CD8-positive, alpha-beta memory T cell (primary cell): ENCODE measurements at regions not wholly inside any gene's neighbourhood (a gene's known extent, or its start where the extent isn't known, plus 50 kb on each side); places are given as distances from the start of the nearest gene placed in this dataset.

Experiments
- CTCF ChIA-PET: fragments of 350-600 bp; sonication (Branson Sonifier 250); formaldehyde crosslinking; loops from one replicate; lab custom pipeline; 2021; ENCODE audit warnings: antibody characterized with exemption; lab: Charles Lee
- POLR2A ChIA-PET: fragments of 350-600 bp; sonication (Branson Sonifier 250); formaldehyde crosslinking; loops from one replicate; lab custom pipeline; 2021; ENCODE audit warnings: antibody characterized with exemption; lab: Charles Lee
- DNase-seq, 5 donors: peaks; one replicate each; pipeline versions ENCODE4 v3.0.0 to v3.0.0-alpha.2; 2020 to 2022; ENCODE audit warnings: mixed read lengths in 1 of 5
- H3K27ac ChIP-seq: one replicate; pipeline ENCODE4 v1.7.0; 2013; ENCODE audit warnings: low read depth, mild to moderate bottlenecking, low read length, moderate library complexity
- H3K27me3 ChIP-seq: 2 replicates; pipeline ENCODE4 v1.7.0; 2013; ENCODE audit warnings: low read length, mild to moderate bottlenecking; ENCODE audit not compliant: insufficient read depth, poor library complexity, severe bottlenecking
- H3K36me3 ChIP-seq: 2 replicates; pipeline ENCODE4 v1.7.0; 2013; ENCODE audit warnings: mild to moderate bottlenecking, low read length, moderate library complexity; ENCODE audit not compliant: insufficient read depth
- H3K4me1 ChIP-seq: 2 replicates; pipeline ENCODE4 v1.7.0; 2013; ENCODE audit warnings: mild to moderate bottlenecking, low read length, moderate library complexity; ENCODE audit not compliant: insufficient read depth
- H3K4me3 ChIP-seq: 2 replicates; pipeline ENCODE4 v1.7.0; 2013; ENCODE audit warnings: mild to moderate bottlenecking, low read length
- H3K9me3 ChIP-seq: 2 replicates; pipeline ENCODE4 v1.7.0; 2013; ENCODE audit warnings: mild to moderate bottlenecking, low read length
- H3K27ac Mint-ChIP-seq, 8 donors: one replicate each; pipeline ENCODE4 v1.8.0; 2020 to 2021; ENCODE audit warnings: mixed read lengths in 8 of 8, mild to moderate bottlenecking in 6 of 8, inconsistent platforms in 3 of 8, moderate library complexity in 3 of 8
- H3K27me3 Mint-ChIP-seq, 2 donors: one replicate each; pipeline ENCODE4 v1.8.0; 2020 to 2021; ENCODE audit warnings: mixed read lengths in 2 of 2, mild to moderate bottlenecking in 1 of 2, moderate library complexity in 1 of 2
- H3K36me3 Mint-ChIP-seq, 3 donors: one replicate each; pipeline ENCODE4 v1.8.0; 2020 to 2021; ENCODE audit warnings: mixed read lengths in 3 of 3, inconsistent platforms in 1 of 3, mild to moderate bottlenecking in 1 of 3
- H3K4me1 Mint-ChIP-seq, 3 donors: one replicate each; pipeline ENCODE4 v1.8.0; 2020 to 2021; ENCODE audit warnings: mixed read lengths in 3 of 3, inconsistent platforms in 1 of 3, mild to moderate bottlenecking in 1 of 3
- H3K4me3 Mint-ChIP-seq, 7 donors: one replicate each; pipeline ENCODE4 v1.8.0; 2020 to 2021; ENCODE audit warnings: mixed read lengths in 7 of 7, mild to moderate bottlenecking in 6 of 7, moderate library complexity in 4 of 7, inconsistent platforms in 2 of 7
- H3K9me3 Mint-ChIP-seq, 5 donors: one replicate each; pipeline ENCODE4 v1.8.0; 2020 to 2022; ENCODE audit warnings: mixed read lengths in 5 of 5, mild to moderate bottlenecking in 3 of 5, moderate library complexity in 2 of 5, inconsistent platforms in 1 of 5

DNA sequence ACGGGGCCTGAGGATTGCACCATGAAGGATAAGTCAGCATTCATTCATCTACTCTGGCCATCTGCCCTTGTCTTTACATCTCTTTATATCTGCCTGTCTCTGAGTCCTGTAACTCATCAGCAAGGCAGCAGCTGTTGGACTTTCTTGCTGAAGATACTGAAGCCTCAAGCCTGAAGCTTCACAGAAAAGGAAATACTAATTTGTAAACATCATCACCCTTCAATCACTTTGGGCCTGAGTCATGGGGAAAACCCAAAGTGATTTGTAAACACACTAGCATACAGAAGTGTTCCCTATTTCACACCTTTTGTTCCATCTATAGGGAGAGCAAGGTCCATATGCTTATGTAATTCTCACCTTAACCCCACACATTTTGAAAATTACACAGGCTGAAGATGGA lies 928.2 kb downstream of the EPHA3 start:
- H3K27me3 ChIP-seq = no peaks in the 10 kb centered on the region

DNA sequence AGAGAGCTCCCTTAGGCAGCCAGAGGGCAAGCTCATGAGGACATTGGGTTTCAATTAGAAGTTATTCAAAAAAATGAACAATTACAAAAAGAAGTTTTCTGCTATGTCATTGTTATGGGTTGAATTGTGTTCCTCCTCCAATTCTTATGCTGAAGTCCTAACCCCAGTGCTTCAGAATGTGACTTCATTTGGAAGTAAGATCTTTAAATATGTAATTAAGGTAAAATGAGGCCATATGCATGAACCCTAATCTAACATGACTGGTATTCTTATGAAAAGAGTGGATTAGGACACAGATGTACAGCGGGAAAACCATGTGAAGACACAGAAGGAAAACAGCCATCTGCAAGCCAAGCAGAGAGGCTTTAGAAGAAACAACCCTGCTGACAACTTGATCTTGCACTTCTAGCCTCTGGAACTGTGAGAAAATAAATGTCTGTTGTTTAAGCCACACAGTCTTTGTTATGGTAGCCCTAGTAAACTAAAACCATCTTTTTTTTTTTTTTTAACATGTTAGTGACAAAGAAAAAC lies 929.6 kb downstream of the EPHA3 start:
- Mint-ChIP-seq H3K9me3 (peaks cover 1 to 13% (median 9%) of the 10 kb centered on the region in 5 donors), H3K4me1 (no peaks in the 10 kb centered on the region), H3K27ac (no peak overlapping the region), H3K4me3 (no peak overlapping the region), H3K27me3 (no peaks in the 10 kb centered on the region), H3K36me3 (peaks cover 0 to 3% (median 0%) of the 10 kb centered on the region in 3 donors)
- H3K9me3 ChIP-seq = no peaks in the 10 kb centered on the region
- H3K4me3 ChIP-seq = no peak overlapping the region
- no peaks in the 10 kb centered on the region for H3K36me3 ChIP-seq
- H3K4me1 ChIP-seq = no peaks in the 10 kb centered on the region
- no peak for DNase-seq
- H3K27ac ChIP-seq = no peak overlapping the region
- ChIA-PET CTCF (no interaction called here), POLR2A (no interaction called here)
- H3K27me3 ChIP-seq = no peaks in the 10 kb centered on the region

More for the DNA sequence above, 928.2 kb downstream of the EPHA3 start:
- POLR2A ChIA-PET = no interaction called here
- Mint-ChIP-seq H3K4me1 (no peaks in the 10 kb centered on the region), H3K36me3 (peaks cover 0 to 3% (median 0%) of the 10 kb centered on the region in 3 donors), H3K27me3 (no peaks in the 10 kb centered on the region), H3K27ac (no peak overlapping the region), H3K4me3 (no peak overlapping the region), H3K9me3 (peaks cover 2 to 13% (median 7%) of the 10 kb centered on the region in 5 donors)
- Histone ChIP-seq H3K9me3 (no peaks in the 10 kb centered on the region), H3K4me3 (no peak overlapping the region), H3K27ac (no peak overlapping the region), H3K36me3 (no peaks in the 10 kb centered on the region), H3K4me1 (no peaks in the 10 kb centered on the region)
- no peak for DNase-seq
- CTCF ChIA-PET = no interaction called here

DNA sequence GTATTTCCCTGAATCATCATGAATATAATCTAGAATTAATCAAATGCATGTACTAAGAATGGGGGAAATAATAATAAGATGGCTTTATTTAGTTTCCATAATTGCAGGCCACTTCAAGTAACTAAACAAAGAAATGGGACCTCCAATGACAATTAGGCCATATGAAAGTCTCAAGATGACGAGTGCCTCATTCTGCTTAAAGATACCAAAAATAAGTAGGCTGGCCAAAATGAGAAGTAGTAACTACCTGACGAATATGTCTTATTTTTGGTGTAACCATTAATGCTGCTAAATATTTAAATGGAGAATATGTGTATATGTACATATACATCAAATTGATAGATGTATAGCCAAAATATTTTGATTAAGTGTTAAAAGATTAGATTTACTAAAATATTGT lies 932.6 kb downstream of the EPHA3 start:
- no peak for DNase-seq
- H3K4me1 Mint-ChIP-seq = no peaks in the 10 kb centered on the region
- CTCF ChIA-PET = no interaction called here

GRCh38 chr3:90040554-90040953 lies 933.1 kb downstream of the EPHA3 start:
- no peaks in the 10 kb centered on the region for H3K27me3 ChIP-seq
- ChIA-PET POLR2A (no interaction called here), CTCF (no interaction called here)
- H3K36me3 ChIP-seq = no peaks in the 10 kb centered on the region
- DNase-seq = no peak
- Mint-ChIP-seq H3K27me3 (no peaks in the 10 kb centered on the region), H3K27ac (no peak overlapping the region), H3K36me3 (peaks cover 0 to 1% (median 0%) of the 10 kb centered on the region in 3 donors), H3K4me3 (no peak overlapping the region), H3K9me3 (peaks cover 0 to 15% (median 11%) of the 10 kb centered on the region in 5 donors), H3K4me1 (no peaks in the 10 kb centered on the region)
- no peaks in the 10 kb centered on the region for H3K9me3 ChIP-seq
- no peak overlapping the region for H3K27ac ChIP-seq
- H3K4me1 ChIP-seq = no peaks in the 10 kb centered on the region
- no peak overlapping the region for H3K4me3 ChIP-seq

More for the DNA sequence above, 932.6 kb downstream of the EPHA3 start:
- H3K27ac ChIP-seq = no peak overlapping the region
- H3K36me3 ChIP-seq = no peaks in the 10 kb centered on the region
- Mint-ChIP-seq H3K36me3 (peaks cover 0 to 3% (median 0%) of the 10 kb centered on the region in 3 donors), H3K27ac (no peak overlapping the region), H3K27me3 (no peaks in the 10 kb centered on the region), H3K9me3 (peaks cover 0 to 16% (median 10%) of the 10 kb centered on the region in 5 donors), H3K4me3 (no peak overlapping the region)
- H3K9me3 ChIP-seq = no peaks in the 10 kb centered on the region
- H3K4me3 ChIP-seq = no peak overlapping the region
- POLR2A ChIA-PET = no interaction called here
- H3K4me1 ChIP-seq = no peaks in the 10 kb centered on the region
- no peaks in the 10 kb centered on the region for H3K27me3 ChIP-seq

DNA sequence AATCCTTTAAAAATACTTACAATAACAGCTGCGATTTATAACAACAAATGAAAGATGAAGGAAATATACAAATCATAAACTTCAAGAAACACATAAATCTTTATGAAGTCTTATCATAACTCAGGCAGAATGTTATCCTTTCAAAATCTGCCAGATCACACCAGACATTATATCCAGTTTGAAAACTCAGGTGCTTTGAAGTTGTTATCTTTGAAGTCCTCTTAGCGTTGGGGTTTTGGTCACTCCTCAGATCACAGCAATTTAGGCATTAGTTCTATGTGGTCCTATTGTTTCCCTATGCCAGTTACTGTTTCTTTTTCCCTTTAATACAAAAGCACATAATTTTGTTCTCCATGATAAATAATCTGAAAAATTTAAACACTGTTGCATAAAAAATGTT lies 934.6 kb downstream of the EPHA3 start:
- POLR2A ChIA-PET = no interaction called here
- DNase-seq = no peak
- H3K27ac Mint-ChIP-seq = no peak overlapping the region
- no peaks in the 10 kb centered on the region for H3K4me1 ChIP-seq
- H3K27me3 ChIP-seq = no peaks in the 10 kb centered on the region
- no peak overlapping the region for H3K4me3 Mint-ChIP-seq
- H3K27ac ChIP-seq = no peak overlapping the region
- no peaks in the 10 kb centered on the region for H3K4me1 Mint-ChIP-seq
- no peaks in the 10 kb centered on the region for H3K27me3 Mint-ChIP-seq
- no peaks in the 10 kb centered on the region for H3K36me3 ChIP-seq
- no peaks in the 10 kb centered on the region for H3K36me3 Mint-ChIP-seq
- H3K9me3 ChIP-seq = no peaks in the 10 kb centered on the region
- H3K4me3 ChIP-seq = no peak overlapping the region
- H3K9me3 Mint-ChIP-seq = peaks cover 0 to 19% (median 10%) of the 10 kb centered on the region in 5 donors
- CTCF ChIA-PET = no interaction called here

DNA sequence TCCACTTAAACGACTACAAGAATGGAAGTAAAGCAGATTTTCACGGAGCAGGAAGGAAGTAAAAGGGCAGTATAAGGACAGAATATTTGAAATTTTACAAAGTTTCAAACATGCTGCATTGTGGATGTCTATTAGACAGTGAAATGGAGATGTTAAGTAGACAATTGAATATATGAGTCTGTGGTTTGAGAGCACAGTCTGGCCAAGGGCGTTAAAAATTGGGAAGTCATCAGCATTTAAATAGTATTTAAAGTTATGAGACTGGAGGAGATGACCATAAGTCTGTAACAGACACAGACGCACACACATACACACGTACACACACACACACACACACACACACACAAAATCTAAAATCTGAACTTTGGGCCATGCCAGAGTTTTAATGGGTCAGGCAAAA lies 935.9 kb downstream of the EPHA3 start:
- no peak overlapping the region for H3K4me3 ChIP-seq
- no peaks in the 10 kb centered on the region for H3K27me3 Mint-ChIP-seq
- ChIA-PET POLR2A (no interaction called here), CTCF (no interaction called here)
- no peaks in the 10 kb centered on the region for H3K4me1 Mint-ChIP-seq
- H3K4me1 ChIP-seq = no peaks in the 10 kb centered on the region
- H3K9me3 Mint-ChIP-seq = peaks cover 0 to 20% (median 12%) of the 10 kb centered on the region in 5 donors
- no peak overlapping the region for H3K27ac Mint-ChIP-seq
- H3K36me3 Mint-ChIP-seq = no peaks in the 10 kb centered on the region
- H3K36me3 ChIP-seq = no peaks in the 10 kb centered on the region
- no peaks in the 10 kb centered on the region for H3K9me3 ChIP-seq
- H3K27me3 ChIP-seq = no peaks in the 10 kb centered on the region
- H3K27ac ChIP-seq = no peak overlapping the region
- DNase-seq = no peak
- H3K4me3 Mint-ChIP-seq = no peak overlapping the region

GRCh38 chr3:90044084-90044816 lies 936.8 kb downstream of the EPHA3 start:
- no peak overlapping the region for H3K27ac Mint-ChIP-seq
- no peaks in the 10 kb centered on the region for H3K27me3 Mint-ChIP-seq
- no peaks in the 10 kb centered on the region for H3K27me3 ChIP-seq
- no peaks in the 10 kb centered on the region for H3K4me1 ChIP-seq
- H3K4me1 Mint-ChIP-seq = no peaks in the 10 kb centered on the region
- no peaks in the 10 kb centered on the region for H3K9me3 ChIP-seq
- H3K4me3 ChIP-seq = no peak overlapping the region
- H3K27ac ChIP-seq = no peak overlapping the region
- H3K36me3 ChIP-seq = no peaks in the 10 kb centered on the region
- CTCF ChIA-PET = no interaction called here
- no peak for DNase-seq
- POLR2A ChIA-PET = no interaction called here
- H3K36me3 Mint-ChIP-seq = no peaks in the 10 kb centered on the region
- peaks cover 0 to 25% (median 12%) of the 10 kb centered on the region in 5 donors for H3K9me3 Mint-ChIP-seq
- no peak overlapping the region for H3K4me3 Mint-ChIP-seq

GRCh38 chr3:90052425-90052950 lies 945.1 kb downstream of the EPHA3 start:
- Histone ChIP-seq H3K27ac (no peak overlapping the region), H3K36me3 (no peaks in the 10 kb centered on the region), H3K4me3 (no peak overlapping the region), H3K27me3 (no peaks in the 10 kb centered on the region), H3K4me1 (no peaks in the 10 kb centered on the region), H3K9me3 (no peaks in the 10 kb centered on the region)
- Mint-ChIP-seq H3K27me3 (no peaks in the 10 kb centered on the region), H3K4me3 (no peak overlapping the region), H3K36me3 (no peaks in the 10 kb centered on the region), H3K9me3 (peaks cover 0 to 38% (median 8%) of the 10 kb centered on the region in 5 donors), H3K4me1 (no peaks in the 10 kb centered on the region), H3K27ac (no peak overlapping the region)
- DNase-seq = no peak
- ChIA-PET POLR2A (no interaction called here), CTCF (no interaction called here)
